ENCODE measurements at regions not wholly inside any gene's neighbourhood (a gene's known extent, or its start where the extent isn't known, plus 50 kb on each side); places are given as distances from the start of the nearest gene placed in this dataset.

GRCh38 chrX:78603908-78604307, 55.2 kb downstream of the RTL3 start:
- H3K4me1 ChIP-seq = no peaks in the 10 kb centered on the region
- no peaks in the 10 kb centered on the region for H3K9me3 ChIP-seq
- WGBS, 2 donors = 58 to 83% methylated on average over 2 of the region's 2 CpGs
- H3K36me3 ChIP-seq = no peaks in the 10 kb centered on the region
- intact Hi-C loops (cut with DNase I) = no loop called here
- no peaks in the 10 kb centered on the region for H3K27me3 ChIP-seq
- H3K4me3 ChIP-seq (replicated peaks in 1 of 3) = no peak overlapping the region
- no peak for TF ChIP-seq POLR2A (IDR thresholded peaks at IDR 0.05)
- TF ChIP-seq, protein P1, sequence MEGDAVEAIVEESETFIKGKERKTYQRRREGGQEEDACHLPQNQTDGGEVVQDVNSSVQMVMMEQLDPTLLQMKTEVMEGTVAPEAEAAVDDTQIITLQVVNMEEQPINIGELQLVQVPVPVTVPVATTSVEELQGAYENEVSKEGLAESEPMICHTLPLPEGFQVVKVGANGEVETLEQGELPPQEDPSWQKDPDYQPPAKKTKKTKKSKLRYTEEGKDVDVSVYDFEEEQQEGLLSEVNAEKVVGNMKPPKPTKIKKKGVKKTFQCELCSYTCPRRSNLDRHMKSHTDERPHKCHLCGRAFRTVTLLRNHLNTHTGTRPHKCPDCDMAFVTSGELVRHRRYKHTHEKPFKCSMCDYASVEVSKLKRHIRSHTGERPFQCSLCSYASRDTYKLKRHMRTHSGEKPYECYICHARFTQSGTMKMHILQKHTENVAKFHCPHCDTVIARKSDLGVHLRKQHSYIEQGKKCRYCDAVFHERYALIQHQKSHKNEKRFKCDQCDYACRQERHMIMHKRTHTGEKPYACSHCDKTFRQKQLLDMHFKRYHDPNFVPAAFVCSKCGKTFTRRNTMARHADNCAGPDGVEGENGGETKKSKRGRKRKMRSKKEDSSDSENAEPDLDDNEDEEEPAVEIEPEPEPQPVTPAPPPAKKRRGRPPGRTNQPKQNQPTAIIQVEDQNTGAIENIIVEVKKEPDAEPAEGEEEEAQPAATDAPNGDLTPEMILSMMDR (IDR thresholded peaks at IDR 0.05) = no peak
- H3K27ac ChIP-seq = no peak overlapping the region
- no peak for DNase-seq

- Histone ChIP-seq H3K4me1 (no peaks in the 10 kb centered on the region), H3K4me3 (replicated peaks in 1 of 3) (no peak overlapping the region), H3K27ac (no peak overlapping the region), H3K36me3 (no peaks in the 10 kb centered on the region), H3K27me3 (no peaks in the 10 kb centered on the region), H3K9me3 (no peaks in the 10 kb centered on the region)
- intact Hi-C loops (cut with DNase I) = no loop called here
- DNase-seq = no peak
- TF ChIP-seq, protein P1 (IDR thresholded peaks at IDR 0.05) = no peak
- no peak for TF ChIP-seq POLR2A (IDR thresholded peaks at IDR 0.05)
- WGBS, 2 donors = 11 to 41% methylated on average over 3 of the region's 3 CpGs
These were observed 63.1 kb downstream of the RTL3 start for GRCh38 chrX:78595901-78596502.

- no peak overlapping the region for H3K4me3 ChIP-seq (replicated peaks in 1 of 3)
- no peaks in the 10 kb centered on the region for H3K9me3 ChIP-seq
- H3K4me1 ChIP-seq = no peaks in the 10 kb centered on the region
- no peak for DNase-seq
- TF ChIP-seq, protein P1 (IDR thresholded peaks at IDR 0.05) = no peak
- no peak for TF ChIP-seq POLR2A (IDR thresholded peaks at IDR 0.05)
- WGBS, 2 donors = 85 to 87% methylated on average over 1 of the region's 1 CpG
- intact Hi-C loops (cut with DNase I) = no loop called here
- H3K36me3 ChIP-seq = no peaks in the 10 kb centered on the region
- no peak overlapping the region for H3K27ac ChIP-seq
- H3K27me3 ChIP-seq = no peaks in the 10 kb centered on the region
These were observed 65.4 kb downstream of the RTL3 start for GRCh38 chrX:78593701-78594100.

DNA sequence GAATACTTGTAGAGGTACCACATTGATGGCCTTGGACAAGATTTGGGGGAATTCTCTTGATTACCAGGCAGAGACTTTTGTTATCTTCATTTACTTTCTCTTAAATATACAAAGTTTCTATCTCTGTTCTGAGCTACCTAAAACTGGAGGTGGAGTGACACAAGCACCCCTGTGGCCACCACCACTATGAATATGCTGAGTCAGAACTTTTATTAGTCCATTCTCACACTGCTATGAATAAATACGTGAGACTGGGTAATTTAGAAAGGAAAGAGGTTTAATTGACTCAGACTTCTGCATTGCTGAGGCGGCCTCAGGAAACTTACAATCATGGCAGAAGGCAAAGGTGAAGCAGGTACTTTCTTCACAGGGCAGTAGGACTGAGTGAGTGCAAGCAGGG, 67.1 kb downstream of the RTL3 start:
- Histone ChIP-seq H3K27ac (no peak overlapping the region), H3K27me3 (no peaks in the 10 kb centered on the region), H3K36me3 (no peaks in the 10 kb centered on the region), H3K9me3 (no peaks in the 10 kb centered on the region), H3K4me1 (no peaks in the 10 kb centered on the region), H3K4me3 (replicated peaks in 1 of 3) (no peak overlapping the region)
- intact Hi-C loops (cut with DNase I) = no loop called here
- whole genome bisulfite sequencing, 2 donors = 86 to 100% methylated on average over 2 of the region's 2 CpGs
- no peak for TF ChIP-seq POLR2A (IDR thresholded peaks at IDR 0.05)
- DNase-seq = no peak

DNA sequence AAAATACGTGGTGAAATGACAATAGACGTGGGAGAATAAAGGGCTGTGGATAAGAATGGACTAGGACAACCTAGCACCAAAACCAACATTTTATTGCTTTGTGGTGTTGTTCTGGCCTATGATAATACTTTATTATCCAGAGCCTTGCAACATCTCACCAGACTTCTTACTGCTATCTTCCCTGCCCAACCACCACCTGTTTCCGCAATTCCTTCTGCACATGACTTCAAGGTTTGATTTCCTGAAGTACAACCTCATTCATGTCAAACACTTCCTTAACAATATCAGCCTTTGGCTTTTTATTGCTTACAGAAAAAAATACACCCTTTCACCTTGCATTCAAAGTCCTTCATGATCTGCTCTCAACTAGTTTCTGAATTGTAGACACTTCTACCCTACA, 84.8 kb downstream of the RTL3 start:
- no peak overlapping the region for H3K27ac ChIP-seq
- 83 to 89% methylated on average over 3 of the region's 3 CpGs for WGBS, 2 donors
- no peak for DNase-seq
- H3K9me3 ChIP-seq = no peaks in the 10 kb centered on the region
- no peaks in the 10 kb centered on the region for H3K27me3 ChIP-seq
- H3K4me3 ChIP-seq (replicated peaks in 1 of 3) = no peak overlapping the region
- TF ChIP-seq POLR2A (IDR thresholded peaks at IDR 0.05) = no peak
- TF ChIP-seq, protein P1 (IDR thresholded peaks at IDR 0.05) = no peak
- no peaks in the 10 kb centered on the region for H3K36me3 ChIP-seq
- H3K4me1 ChIP-seq = no peaks in the 10 kb centered on the region
- intact Hi-C loops (cut with DNase I) = no loop called here

DNA sequence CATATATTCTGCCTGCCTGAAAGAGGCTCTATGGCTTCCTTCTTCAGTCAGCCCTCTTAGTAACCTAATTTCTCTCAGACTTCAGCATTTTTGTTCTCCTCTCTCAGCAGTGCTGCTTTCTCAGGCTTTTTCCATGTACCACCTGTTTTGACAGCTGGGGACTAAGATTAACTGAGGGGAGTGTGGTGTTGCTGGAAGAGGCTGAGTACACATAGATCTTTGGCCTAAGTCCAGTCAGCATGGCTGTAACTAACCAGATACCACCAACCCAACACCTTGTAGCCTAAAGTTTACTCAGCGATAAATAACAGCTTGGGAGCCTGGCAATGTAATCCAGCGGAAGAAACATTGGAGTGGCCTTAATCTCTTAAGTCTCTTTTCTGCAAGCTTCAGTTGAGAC, 85.5 kb downstream of the RTL3 start:
- WGBS, 2 donors = 92 to 94% methylated on average over 2 of the region's 2 CpGs
- H3K27ac ChIP-seq = no peak overlapping the region
- no peaks in the 10 kb centered on the region for H3K4me1 ChIP-seq

More for the DNA sequence above, 85.5 kb downstream of the RTL3 start:
- DNase-seq = no peak
- Histone ChIP-seq H3K9me3 (no peaks in the 10 kb centered on the region), H3K27me3 (no peaks in the 10 kb centered on the region), H3K36me3 (no peaks in the 10 kb centered on the region), H3K4me3 (replicated peaks in 1 of 3) (no peak overlapping the region)
- intact Hi-C loops (cut with DNase I) = no loop called here
- TF ChIP-seq, protein P1 (IDR thresholded peaks at IDR 0.05) = no peak
- no peak for TF ChIP-seq POLR2A (IDR thresholded peaks at IDR 0.05)

All from thyroid gland (tissue), 4 donors.